ENCODE measurements at regions not wholly inside any gene's neighbourhood (a gene's known extent, or its start where the extent isn't known, plus 50 kb on each side); places are given as distances from the start of the nearest gene placed in this dataset.
A peak's percentile ranks its signal among the peaks of the same experiment; 100 is the strongest.

GRCh38 chr21:41580758-41581554 is 73.0 kb upstream of the TMPRSS2 start:
- FAIRE-seq = no peak
- ATAC-seq = no peak

GRCh38 chr21:41579692-41580091 is 71.7 kb upstream of the TMPRSS2 start:
- intact Hi-C loops (cut with micrococcal nuclease; ENCODE audit: unreplicated experiment) (no loop called here), in situ Hi-C loops (cut with HindIII; ENCODE audit: extremely low pct_ligation_motif_present, low pct_unique_long_range_greater_than_20kb) (no loop called here)
- no peak for TF ChIP-seq AHDC1 (CRISPR knock-in tag; IDR thresholded peaks at IDR 0.05; ENCODE audit: borderline replicate concordance)
- H2AFZ ChIP-seq (ENCODE audit: low read length) = no peak overlapping the region
- H3K27ac ChIP-seq (ENCODE audit: extremely low read length, insufficient read depth, low read length) = no peak overlapping the region
- POLR2A ChIA-PET = no interaction called here
- H3K4me3 ChIP-seq (replicated peaks in 1 of 3; ENCODE audit: insufficient read depth in 1 of 3, low read depth in 2 of 3, low read length in 3 of 3) = no peak overlapping the region
- no TSS peak for BruUV-seq (replicated peaks)
- H4K20me1 ChIP-seq (ENCODE audit: insufficient read depth, low read length) = no peaks in the 10 kb centered on the region
- no peak for FAIRE-seq
- H3K9ac ChIP-seq (ENCODE audit: insufficient read depth, low read depth, low read length) = no peak overlapping the region
- H3K4me1 ChIP-seq (ENCODE audit: insufficient read depth, low read length) = peaks cover 51% of the 10 kb centered on the region
- no peaks in the 10 kb centered on the region; a peak in 1 of 5 replicates for H3K27me3 ChIP-seq (ENCODE audit: control insufficient read depth in 1 of 2, insufficient read depth in 2 of 2, low read length in 2 of 2)
- H3K9me3 ChIP-seq (ENCODE audit: low read length) = peaks cover 14% of the 10 kb centered on the region
- no peak for ATAC-seq
- WGBS (ENCODE audit: low lambda C conversion rate) = 54% methylated on average over 4 of the region's 4 CpGs
- no peaks in the 10 kb centered on the region for H3K36me3 ChIP-seq (replicated peaks in 1 of 2; ENCODE audit: control insufficient read depth in 1 of 2, insufficient read depth in 2 of 2, low read length in 2 of 2)
- CTCF ChIA-PET (ENCODE audit: low intra/inter-chr PET ratio, low total read pairs) = no interaction called here
- DNase-seq (ENCODE audit: low spot score) = no peak
- no peaks in the 10 kb centered on the region for H3K79me2 ChIP-seq (ENCODE audit: insufficient read depth, low read length)
- no peak overlapping the region for H3K4me2 ChIP-seq (ENCODE audit: low read depth, low read length)

More at GRCh38 chr21:41580758-41581554, 73.0 kb upstream of the TMPRSS2 start:
- DNase-seq (ENCODE audit: low spot score) = no peak
- intact Hi-C loops (cut with micrococcal nuclease; ENCODE audit: unreplicated experiment) = no loop called here
- in situ Hi-C loops (cut with HindIII; ENCODE audit: extremely low pct_ligation_motif_present, low pct_unique_long_range_greater_than_20kb) = no loop called here
- peaks cover 14% of the 10 kb centered on the region for H3K9me3 ChIP-seq (ENCODE audit: low read length)
- no TSS peak for BruUV-seq (replicated peaks)
- no peak overlapping the region for H3K4me2 ChIP-seq (ENCODE audit: low read depth, low read length)
- H3K4me1 ChIP-seq (ENCODE audit: insufficient read depth, low read length) = peaks cover 53% of the 10 kb centered on the region
- TF ChIP-seq FOSL2 (CRISPR knock-in tag; IDR thresholded peaks at IDR 0.05) = peak; percentile 14; the same call in 1 of the 2 replicates
- no peak for TF ChIP-seq PAX8 (CRISPR knock-in tag; IDR thresholded peaks at IDR 0.05; ENCODE audit: borderline replicate concordance)
- ChIA-PET CTCF (ENCODE audit: low intra/inter-chr PET ratio, low total read pairs) (no interaction called here), POLR2A (no interaction called here)
- 47% methylated on average over 8 of the region's 13 CpGs for WGBS (ENCODE audit: low lambda C conversion rate)
- H3K27me3 ChIP-seq (ENCODE audit: control insufficient read depth in 1 of 2, insufficient read depth in 2 of 2, low read length in 2 of 2) = no peaks in the 10 kb centered on the region; a peak in 1 of 5 replicates
- no peak overlapping the region for H2AFZ ChIP-seq (ENCODE audit: low read length)
- no peak overlapping the region for H3K4me3 ChIP-seq (replicated peaks in 1 of 3; ENCODE audit: insufficient read depth in 1 of 3, low read depth in 2 of 3, low read length in 3 of 3)
- H3K36me3 ChIP-seq (replicated peaks in 1 of 2; ENCODE audit: control insufficient read depth in 1 of 2, insufficient read depth in 2 of 2, low read length in 2 of 2) = no peaks in the 10 kb centered on the region
- H3K27ac ChIP-seq (ENCODE audit: extremely low read length, insufficient read depth, low read length) = no peak overlapping the region
- H4K20me1 ChIP-seq (ENCODE audit: insufficient read depth, low read length) = no peaks in the 10 kb centered on the region
- no peak overlapping the region for H3K9ac ChIP-seq (ENCODE audit: insufficient read depth, low read depth, low read length)
- no peaks in the 10 kb centered on the region for H3K79me2 ChIP-seq (ENCODE audit: insufficient read depth, low read length)

All from HepG2 (cell line).